Motor neuron (in vitro differentiated cells): ENCODE measurements at regions not wholly inside any gene's neighbourhood (a gene's known extent, or its start where the extent isn't known, plus 50 kb on each side); places are given as distances from the start of the nearest gene placed in this dataset.

ENCODE experiments used
- ATAC-seq, 8 experiments: fragments of 200-7000 bp; cut with Tn5 transposase; replicated peaks in 6 of 8; 2 replicates each; pipeline ENCODE4 v1.8.0; 2021; ENCODE audit warnings: mild to moderate bottlenecking in 8 of 8, moderate library complexity in 8 of 8
- H3K27ac ChIP-seq, 2 donors: fragments of 250-450 bp; sonication (Bioruptor Pico); 2 replicates each; pipeline ENCODE4 v1.9.0; 2021; ENCODE audit warnings: antibody characterized with exemption in 2 of 2, mild to moderate bottlenecking in 2 of 2, moderate library complexity in 1 of 2
- H3K4me1 ChIP-seq, 2 donors: fragments of 250-450 bp; sonication (Bioruptor Pico); replicated peaks in 1 of 2; 2 replicates each; pipeline ENCODE4 v1.6.1; 2021; ENCODE audit warnings: antibody characterized with exemption in 2 of 2, mild to moderate bottlenecking in 2 of 2, moderate library complexity in 1 of 2
- H3K4me3 ChIP-seq, 5 donors: fragments of 250-450 bp; sonication (Bioruptor Pico); 2 replicates each; pipeline ENCODE4 v1.9.0; 2021; ENCODE audit warnings: antibody characterized with exemption in 5 of 5, mild to moderate bottlenecking in 5 of 5, moderate library complexity in 4 of 5
- WGBS, 10 experiments: fragments of 450-650 bp; shearing (Covaris generic); methylation state at CpG; one replicate each; pipeline ENCODE4 v1.0.0; 2022; 5-methylcytosine and 5-hydroxymethylcytosine counted together
- in situ Hi-C, 9 experiments: fragments of 400-800 bp; cut with MboI; loops; one replicate each; pipeline ENCODE4 v1.15.0; 2021; ENCODE audit warnings: low sequenced_read_pairs in 9 of 9, low pct_unique_long_range_greater_than_20kb in 2 of 9; ENCODE audit not compliant: unreplicated experiment in 9 of 9

DNA sequence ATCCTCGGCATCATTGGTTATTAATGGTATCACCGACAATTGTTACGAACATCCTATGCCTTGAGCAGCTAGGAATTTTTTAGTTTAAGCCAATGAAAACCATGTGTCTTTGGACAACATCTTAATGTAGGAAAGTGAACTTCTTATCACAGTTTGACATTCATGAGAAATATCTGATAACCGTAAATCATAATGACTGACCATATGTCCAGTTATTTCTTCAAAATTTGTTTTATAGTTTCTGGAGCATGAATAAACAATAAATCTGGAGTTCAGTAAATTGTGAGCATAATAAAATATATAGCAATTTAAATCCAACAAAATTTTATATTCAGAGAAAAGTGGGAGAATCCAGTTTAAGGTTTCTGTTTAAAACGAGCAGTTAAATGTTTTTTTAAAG lies 970.1 kb upstream of the ADGRB3 start:
- in situ Hi-C loops = no loop called here
- H3K27ac ChIP-seq = no peak overlapping the region
- no peak for ATAC-seq
- WGBS, 10 experiments = 16 to 100% (median 90%) methylated on average over 4 to 5 of the region's 5 CpGs
- H3K4me3 ChIP-seq = no peak overlapping the region
- peaks cover 0 to 10% of the 10 kb centered on the region in 2 donors for H3K4me1 ChIP-seq

- peaks cover 0 to 10% of the 10 kb centered on the region in 2 donors for H3K4me1 ChIP-seq
- 20 to 100% (median 91%) methylated on average over 1 to 6 of the region's 11 CpGs; no CpG with 5 or more reads in 5 of the 10 experiments for WGBS, 10 experiments
- in situ Hi-C loops = no loop called here
- ATAC-seq = no peak
- H3K27ac ChIP-seq = no peak overlapping the region
- H3K4me3 ChIP-seq = no peak overlapping the region
These were observed 971.8 kb upstream of the ADGRB3 start for GRCh38 chr6:67663105-67663895.

DNA sequence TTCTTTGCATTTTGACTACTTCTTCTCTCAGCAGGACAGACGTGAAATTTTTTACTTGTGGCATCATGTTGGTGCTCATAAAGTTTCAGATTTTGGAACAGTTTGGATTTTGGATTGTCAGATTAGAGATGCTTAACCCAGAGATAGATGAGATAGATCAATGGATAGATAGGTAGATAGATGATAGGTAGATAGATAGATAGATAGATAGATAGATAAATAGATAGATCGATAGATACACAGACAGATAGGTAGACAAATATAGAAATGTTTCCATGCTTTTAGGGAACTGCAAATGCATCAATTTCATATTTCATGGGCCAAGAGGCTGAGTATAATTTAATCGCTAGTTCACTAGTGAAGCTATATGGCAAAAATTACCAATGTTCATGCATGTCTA lies 981.5 kb upstream of the ADGRB3 start:
- in situ Hi-C loops = no loop called here

DNA sequence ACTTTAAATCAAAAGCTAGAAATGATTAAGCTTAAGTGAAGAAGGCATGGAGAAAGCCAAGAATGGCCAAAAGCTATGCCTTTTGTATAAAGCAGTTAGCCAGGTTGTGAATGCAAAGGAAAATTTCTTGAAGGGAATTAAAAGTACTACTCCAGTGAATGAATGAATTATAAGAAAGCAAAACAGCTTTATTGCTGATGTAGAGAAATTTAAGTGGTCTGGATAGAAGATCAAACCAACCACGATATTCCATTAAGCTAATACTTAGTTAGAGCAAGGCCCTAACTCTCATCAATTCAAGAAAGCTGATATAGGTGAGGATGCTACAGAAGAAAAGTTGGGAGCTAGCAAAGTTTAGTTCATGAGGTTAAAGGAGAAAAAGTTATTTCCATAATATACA lies 988.5 kb upstream of the ADGRB3 start:
- no peak for ATAC-seq
- no peaks in the 10 kb centered on the region for H3K4me1 ChIP-seq
- 0 to 100% (median 100%) methylated on average over 1 of the region's 1 CpG; no CpG with 5 or more reads in 3 of the 10 experiments for WGBS, 10 experiments
- in situ Hi-C loops = no loop called here
- H3K4me3 ChIP-seq = no peak overlapping the region
- no peak overlapping the region for H3K27ac ChIP-seq

More for the DNA sequence above, 981.5 kb upstream of the ADGRB3 start:
- 24 to 100% (median 67%) methylated on average over 1 to 3 of the region's 3 CpGs for WGBS, 10 experiments
- Histone ChIP-seq H3K27ac (no peak overlapping the region), H3K4me3 (no peak overlapping the region), H3K4me1 (no peaks in the 10 kb centered on the region)
- no peak for ATAC-seq

DNA sequence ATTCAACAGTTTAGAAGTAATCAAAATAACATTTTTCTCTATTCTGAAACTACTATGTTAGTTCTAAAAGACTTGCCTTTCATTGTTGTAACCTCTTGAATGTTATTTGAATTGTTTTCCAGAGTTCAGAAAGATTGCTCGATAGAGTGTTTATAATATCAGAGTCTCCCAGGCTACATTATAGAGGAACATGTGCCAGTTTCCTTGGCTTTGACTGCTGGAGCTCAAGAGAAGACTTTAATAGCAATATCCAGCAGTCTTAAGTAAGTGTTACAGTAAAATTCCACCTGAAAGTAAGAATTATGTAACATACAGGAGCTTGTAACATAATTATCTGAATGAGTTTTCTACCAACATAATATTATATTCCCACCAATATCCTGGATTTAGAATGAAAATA lies 991.8 kb upstream of the ADGRB3 start:
- Histone ChIP-seq H3K4me3 (no peak overlapping the region), H3K4me1 (no peaks in the 10 kb centered on the region), H3K27ac (no peak overlapping the region)
- in situ Hi-C loops = no loop called here
- no peak for ATAC-seq
- 0 to 100% (median 72%) methylated on average over 1 of the region's 1 CpG; no CpG with 5 or more reads in 2 of the 10 experiments for WGBS, 10 experiments

DNA sequence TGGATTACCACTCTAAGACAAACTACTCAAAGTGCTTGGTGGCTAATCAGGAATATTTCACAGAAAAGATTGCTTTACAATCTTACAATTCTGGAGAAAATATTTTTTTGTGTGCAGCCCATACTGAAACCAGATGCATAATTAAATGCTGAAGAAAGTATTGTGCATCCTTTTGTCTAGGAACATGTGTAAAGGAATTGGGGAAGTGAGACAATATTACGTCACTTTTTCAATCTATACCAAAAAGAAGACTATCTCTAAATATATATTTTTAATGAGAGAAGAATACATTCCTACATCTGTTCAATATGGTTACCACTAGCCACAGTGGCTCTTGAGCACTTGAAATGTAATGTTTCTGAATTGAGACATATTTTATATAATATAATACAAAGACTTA lies 992.5 kb upstream of the ADGRB3 start:
- 0 to 100% (median 83%) methylated on average over 1 of the region's 1 CpG; no CpG with 5 or more reads in 4 of the 10 experiments for WGBS, 10 experiments
- Histone ChIP-seq H3K27ac (no peak overlapping the region), H3K4me1 (no peaks in the 10 kb centered on the region), H3K4me3 (no peak overlapping the region)
- ATAC-seq = no peak
- in situ Hi-C loops = no loop called here

GRCh38 chr6:67640484-67640883 lies 994.6 kb upstream of the ADGRB3 start:
- Histone ChIP-seq H3K27ac (no peak overlapping the region), H3K4me1 (no peaks in the 10 kb centered on the region), H3K4me3 (no peak overlapping the region)
- in situ Hi-C loops = no loop called here
- peak in 4 of 8 experiments; percentile 36 to 75 (median 46) for ATAC-seq

- in situ Hi-C loops = no loop called here
- H3K4me3 ChIP-seq = no peak overlapping the region
- ATAC-seq = no peak
These were observed 995.9 kb upstream of the ADGRB3 start for GRCh38 chr6:67639161-67639560.

GRCh38 chr6:67634199-67634598 lies 1000.9 kb upstream of the ADGRB3 start:
- Histone ChIP-seq H3K4me3 (no peak overlapping the region), H3K4me1 (no peaks in the 10 kb centered on the region), H3K27ac (no peak overlapping the region)
- no peak for ATAC-seq
- in situ Hi-C loops = no loop called here
- 0 to 100% (median 100%) methylated on average over 1 to 2 of the region's 2 CpGs; no CpG with 5 or more reads in 7 of the 10 experiments for WGBS, 10 experiments

More at GRCh38 chr6:67639161-67639560, 995.9 kb upstream of the ADGRB3 start:
- H3K27ac ChIP-seq = no peak overlapping the region
- no peaks in the 10 kb centered on the region for H3K4me1 ChIP-seq

- WGBS, 10 experiments = 0 to 100% (median 75%) methylated on average over 1 to 3 of the region's 3 CpGs; no CpG with 5 or more reads in 2 of the 10 experiments
These were observed 1002.0 kb upstream of the ADGRB3 start for GRCh38 chr6:67633058-67633457.

DNA sequence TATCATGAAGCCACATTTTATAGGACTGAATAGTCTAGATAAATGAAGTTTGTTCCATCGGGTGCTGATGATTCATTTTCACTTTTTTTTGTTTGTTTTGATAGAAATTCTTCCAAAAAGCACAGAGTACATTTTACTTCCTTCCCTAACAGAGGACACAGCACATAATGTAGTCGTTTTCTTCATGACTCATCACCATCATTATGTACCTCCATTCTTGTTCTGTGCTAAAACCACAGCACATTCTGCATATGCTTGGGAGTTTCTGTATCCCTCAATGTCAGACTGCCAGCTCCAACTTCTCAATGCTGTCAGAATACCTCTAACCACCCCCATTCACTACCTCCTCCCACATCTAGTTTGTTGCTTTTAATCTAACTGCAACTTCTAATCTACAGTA lies 1004.9 kb upstream of the ADGRB3 start:
- H3K27ac ChIP-seq = no peak overlapping the region
- ATAC-seq = peak in 7 of 8 experiments; percentile 67 to 83 (median 79)
- in situ Hi-C loops = no loop called here
- H3K4me3 ChIP-seq = no peak overlapping the region
- no peaks in the 10 kb centered on the region for H3K4me1 ChIP-seq
- WGBS, 10 experiments = 0 to 75% (median 11%) methylated on average over 1 to 2 of the region's 2 CpGs; no CpG with 5 or more reads in 1 of the 10 experiments

More at GRCh38 chr6:67633058-67633457, 1002.0 kb upstream of the ADGRB3 start:
- H3K4me1 ChIP-seq = no peaks in the 10 kb centered on the region
- no peak overlapping the region for H3K4me3 ChIP-seq
- in situ Hi-C loops = no loop called here
- no peak overlapping the region for H3K27ac ChIP-seq
- no peak for ATAC-seq

DNA sequence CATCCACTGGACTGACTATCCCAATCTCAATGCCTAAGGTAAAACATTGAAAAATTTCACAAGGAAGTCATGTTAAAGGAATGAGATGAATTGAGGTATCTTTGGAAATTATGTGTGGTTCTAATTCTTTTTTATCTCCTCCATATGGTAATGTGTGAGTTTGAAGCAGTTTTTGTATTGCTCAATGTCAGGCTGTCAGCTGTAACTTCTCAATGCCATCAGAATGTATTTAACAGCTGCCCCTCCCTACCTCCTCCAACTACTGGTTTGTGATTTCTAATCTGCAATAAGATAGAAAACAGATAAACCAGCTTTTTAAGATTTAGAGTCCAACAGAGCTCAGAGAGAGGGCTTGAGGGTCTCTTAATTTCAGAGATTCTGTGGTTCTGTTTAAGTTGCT lies 1005.8 kb upstream of the ADGRB3 start:
- ATAC-seq = peak in 2 of 8 experiments; percentile 31 to 41
- Histone ChIP-seq H3K4me1 (no peaks in the 10 kb centered on the region), H3K27ac (no peak overlapping the region), H3K4me3 (no peak overlapping the region)
- in situ Hi-C loops = no loop called here

DNA sequence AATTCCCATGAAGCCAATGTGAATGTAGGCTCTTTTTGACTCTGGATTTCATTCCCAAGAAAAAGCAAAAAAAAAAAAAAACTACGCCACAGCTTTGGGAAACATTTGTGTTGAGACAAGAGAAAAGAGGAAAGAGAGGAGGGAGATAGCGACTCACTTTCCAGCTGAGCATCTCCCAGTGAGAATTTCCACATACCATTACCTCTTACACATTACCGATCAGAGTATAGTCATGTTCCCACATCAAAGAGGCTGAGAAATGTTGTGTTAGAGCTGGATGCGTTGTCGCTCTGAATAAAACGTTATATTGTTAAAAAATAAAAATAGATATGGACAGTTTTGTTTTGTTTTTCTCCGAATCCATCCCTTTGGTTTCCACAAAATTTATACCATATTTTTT lies 1019.3 kb upstream of the ADGRB3 start:
- ATAC-seq = no peak
- WGBS, 10 experiments = 0 to 95% (median 83%) methylated on average over 1 to 7 of the region's 7 CpGs
- Histone ChIP-seq H3K4me1 (no peaks in the 10 kb centered on the region), H3K27ac (no peak overlapping the region), H3K4me3 (no peak overlapping the region)
- in situ Hi-C loops = no loop called here

- Histone ChIP-seq H3K27ac (no peak overlapping the region), H3K4me3 (no peak overlapping the region), H3K4me1 (no peaks in the 10 kb centered on the region)
- in situ Hi-C loops = no loop called here
- WGBS, 10 experiments = 0 to 95% (median 41%) methylated on average over 1 to 4 of the region's 4 CpGs
- ATAC-seq = no peak
These were observed 1026.9 kb upstream of the ADGRB3 start for GRCh38 chr6:67608099-67608749.
